HG03442 (cell line): ENCODE measurements at regions not wholly inside any gene's neighbourhood (a gene's known extent, or its start where the extent isn't known, plus 50 kb on each side); places are given as distances from the start of the nearest gene placed in this dataset.

Source experiments
- ATAC-seq: cut with Tn5 transposase; IDR thresholded peaks from one replicate; pipeline ENCODE4 v1.9.1; 2021; ENCODE audit warnings: mild to moderate bottlenecking, moderate library complexity; ENCODE audit not compliant: unreplicated experiment

- no peak for ATAC-seq
These were observed 90.6 kb upstream of the SYNDIG1 start for GRCh38 chr20:24378661-24379483.

- ATAC-seq, result no peak
These were observed 92.9 kb upstream of the SYNDIG1 start for GRCh38 chr20:24376311-24377099.

- ATAC-seq, result no peak
These were observed 96.1 kb upstream of the SYNDIG1 start for GRCh38 chr20:24373372-24373771.

GRCh38 chr20:24370911-24371695, 98.3 kb upstream of the SYNDIG1 start:
- no peak for ATAC-seq

- ATAC-seq, result no peak
These were observed 99.2 kb upstream of the SYNDIG1 start for GRCh38 chr20:24370249-24370648.

GRCh38 chr20:24368253-24368652, 101.2 kb upstream of the SYNDIG1 start:
- ATAC-seq, result no peak

- no peak for ATAC-seq
These were observed 103.0 kb upstream of the SYNDIG1 start for GRCh38 chr20:24366336-24367004.

GRCh38 chr20:24365670-24366069, 103.8 kb upstream of the SYNDIG1 start:
- no peak for ATAC-seq

GRCh38 chr20:24364482-24364881, 104.9 kb upstream of the SYNDIG1 start:
- ATAC-seq, result no peak

GRCh38 chr20:24363031-24363430, 106.4 kb upstream of the SYNDIG1 start:
- no peak for ATAC-seq

- no peak for ATAC-seq
These were observed 107.3 kb upstream of the SYNDIG1 start for GRCh38 chr20:24362080-24362479.

- ATAC-seq, result no peak
These were observed 107.9 kb upstream of the SYNDIG1 start for GRCh38 chr20:24361541-24361940.

GRCh38 chr20:24360531-24360930, 108.9 kb upstream of the SYNDIG1 start:
- no peak for ATAC-seq

GRCh38 chr20:24359321-24360027, 110.0 kb upstream of the SYNDIG1 start:
- no peak for ATAC-seq

- ATAC-seq, result no peak
These were observed 111.5 kb upstream of the SYNDIG1 start for GRCh38 chr20:24357931-24358330.

- ATAC-seq, result no peak
These were observed 112.3 kb upstream of the SYNDIG1 start for GRCh38 chr20:24357177-24357576.

GRCh38 chr20:24353135-24353690, 116.2 kb upstream of the SYNDIG1 start:
- ATAC-seq, result no peak

GRCh38 chr20:24350923-24351368, 118.5 kb upstream of the SYNDIG1 start:
- no peak for ATAC-seq

GRCh38 chr20:24341781-24342180, 127.6 kb upstream of the SYNDIG1 start:
- ATAC-seq, result no peak

GRCh38 chr20:24340933-24341332, 128.5 kb upstream of the SYNDIG1 start:
- no peak for ATAC-seq
